PC-3 (cell line): ENCODE measurements at regions not wholly inside any gene's neighbourhood (a gene's known extent, or its start where the extent isn't known, plus 50 kb on each side); places are given as distances from the start of the nearest gene placed in this dataset.

Source experiments
- EZH2 ChIP-seq: fragments of 300-600 bp; sonication (generic); IDR thresholded peaks from one replicate; pipeline ENCODE4 v1.6.1; 2017; ENCODE audit warnings: antibody characterized with exemption, mild to moderate bottlenecking, low read length; ENCODE audit not compliant: unreplicated experiment
- EZH2phosphoT487 ChIP-seq: fragments of 300-600 bp; sonication (generic); IDR thresholded peaks from 2 replicates; pipeline ENCODE4 v1.6.1; 2018; ENCODE audit warnings: mild to moderate bottlenecking, antibody characterized with exemption, low read length, borderline replicate concordance
- TF ChIP-seq, protein P1 (sequence below): fragments of 300-600 bp; sonication (generic); conservative IDR thresholded peaks from 2 replicates; pipeline ENCODE4 v1.5.1; 2017; ENCODE audit warnings: antibody characterized with exemption, low read depth, mild to moderate bottlenecking, low read length

DNA sequence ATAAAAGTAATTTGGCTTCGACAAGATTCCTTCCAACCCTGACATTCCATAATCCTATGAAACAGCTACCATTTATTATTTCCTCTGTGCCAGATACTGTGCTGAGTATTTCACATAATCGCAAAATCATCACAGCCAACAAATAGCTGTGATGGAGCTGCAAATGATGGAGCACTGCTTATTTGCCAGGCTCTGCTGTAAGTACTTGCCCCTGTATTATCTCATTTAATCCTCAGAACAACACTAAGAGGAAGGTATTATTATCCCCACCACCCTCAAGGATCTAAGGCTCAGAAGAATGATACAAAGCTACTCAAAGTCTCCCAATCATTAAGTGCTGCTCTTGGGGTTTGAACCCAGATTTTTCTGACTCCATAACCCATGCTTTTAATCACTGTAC lies 145.5 kb downstream of the CCDC34 start:
- TF ChIP-seq, protein P1, sequence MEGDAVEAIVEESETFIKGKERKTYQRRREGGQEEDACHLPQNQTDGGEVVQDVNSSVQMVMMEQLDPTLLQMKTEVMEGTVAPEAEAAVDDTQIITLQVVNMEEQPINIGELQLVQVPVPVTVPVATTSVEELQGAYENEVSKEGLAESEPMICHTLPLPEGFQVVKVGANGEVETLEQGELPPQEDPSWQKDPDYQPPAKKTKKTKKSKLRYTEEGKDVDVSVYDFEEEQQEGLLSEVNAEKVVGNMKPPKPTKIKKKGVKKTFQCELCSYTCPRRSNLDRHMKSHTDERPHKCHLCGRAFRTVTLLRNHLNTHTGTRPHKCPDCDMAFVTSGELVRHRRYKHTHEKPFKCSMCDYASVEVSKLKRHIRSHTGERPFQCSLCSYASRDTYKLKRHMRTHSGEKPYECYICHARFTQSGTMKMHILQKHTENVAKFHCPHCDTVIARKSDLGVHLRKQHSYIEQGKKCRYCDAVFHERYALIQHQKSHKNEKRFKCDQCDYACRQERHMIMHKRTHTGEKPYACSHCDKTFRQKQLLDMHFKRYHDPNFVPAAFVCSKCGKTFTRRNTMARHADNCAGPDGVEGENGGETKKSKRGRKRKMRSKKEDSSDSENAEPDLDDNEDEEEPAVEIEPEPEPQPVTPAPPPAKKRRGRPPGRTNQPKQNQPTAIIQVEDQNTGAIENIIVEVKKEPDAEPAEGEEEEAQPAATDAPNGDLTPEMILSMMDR: no peak
- TF ChIP-seq EZH2phosphoT487 (no peak), EZH2 (no peak)
